Nephron progenitor cell (in vitro differentiated cells): ENCODE measurements at regions not wholly inside any gene's neighbourhood (a gene's known extent, or its start where the extent isn't known, plus 50 kb on each side); places are given as distances from the start of the nearest gene placed in this dataset.
"Not testable (repeated sequence)": the region's sequence is repeated elsewhere in the genome, so short reads cannot be mapped to it uniquely, and the experiment has no call there.

Experiments
- DNase-seq: peaks from one replicate; pipeline ENCODE4 v3.0.0; 2021
- H3K27ac Mint-ChIP-seq: 2 replicates; pipeline ENCODE4 v1.8.0; 2021; ENCODE audit warnings: mild to moderate bottlenecking, moderate library complexity, mixed read lengths
- H3K27me3 Mint-ChIP-seq: 2 replicates; pipeline ENCODE4 v1.8.0; 2021; ENCODE audit warnings: mild to moderate bottlenecking, low read depth, mixed read lengths; ENCODE audit not compliant: poor library complexity
- H3K36me3 Mint-ChIP-seq: 2 replicates; pipeline ENCODE4 v1.8.0; 2021; ENCODE audit warnings: low read depth, mixed read lengths
- H3K4me1 Mint-ChIP-seq: 2 replicates; pipeline ENCODE4 v1.8.0; 2021; ENCODE audit warnings: mixed read lengths
- H3K4me3 Mint-ChIP-seq: 2 replicates; pipeline ENCODE4 v1.8.0; 2021; ENCODE audit warnings: mild to moderate bottlenecking, moderate library complexity, mixed read lengths
- H3K9me3 Mint-ChIP-seq: 2 replicates; pipeline ENCODE4 v1.8.0; 2021; ENCODE audit warnings: mild to moderate bottlenecking, moderate library complexity, mixed read lengths
- CTCF ChIP-seq: fragments of 200-600 bp; sonication (generic); IDR thresholded peaks from 2 replicates; pipeline ENCODE4 v1.5.0; 2021; ENCODE audit warnings: antibody characterized with exemption

DNA sequence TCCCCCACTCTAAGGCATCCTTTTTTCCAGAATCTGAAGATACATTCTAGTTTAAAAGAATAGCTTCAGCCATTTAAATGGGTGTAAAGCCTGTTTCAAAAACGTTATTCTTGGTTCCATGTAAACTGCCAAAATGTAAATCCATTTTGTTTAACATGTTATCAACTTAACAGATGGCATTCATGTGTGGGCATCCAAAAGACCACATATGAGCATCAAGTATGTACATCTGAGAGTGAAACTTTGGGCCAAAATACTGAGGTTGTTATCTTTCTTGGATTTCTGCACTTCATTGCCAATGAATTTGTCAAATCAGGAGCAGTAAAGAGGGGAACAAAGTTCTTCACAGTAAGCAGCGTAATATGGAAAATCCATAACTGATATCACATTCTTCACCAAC is 395.4 kb downstream of the ZNF804A start:
- no peak for TF ChIP-seq CTCF
- H3K4me3 Mint-ChIP-seq = no peak overlapping the region
- no peak overlapping the region for H3K27ac Mint-ChIP-seq
- no peaks in the 10 kb centered on the region for H3K4me1 Mint-ChIP-seq
- no peaks in the 10 kb centered on the region for H3K36me3 Mint-ChIP-seq
- H3K9me3 Mint-ChIP-seq = peaks cover 11% of the 10 kb centered on the region
- DNase-seq = no peak
- H3K27me3 Mint-ChIP-seq = no peaks in the 10 kb centered on the region

DNA sequence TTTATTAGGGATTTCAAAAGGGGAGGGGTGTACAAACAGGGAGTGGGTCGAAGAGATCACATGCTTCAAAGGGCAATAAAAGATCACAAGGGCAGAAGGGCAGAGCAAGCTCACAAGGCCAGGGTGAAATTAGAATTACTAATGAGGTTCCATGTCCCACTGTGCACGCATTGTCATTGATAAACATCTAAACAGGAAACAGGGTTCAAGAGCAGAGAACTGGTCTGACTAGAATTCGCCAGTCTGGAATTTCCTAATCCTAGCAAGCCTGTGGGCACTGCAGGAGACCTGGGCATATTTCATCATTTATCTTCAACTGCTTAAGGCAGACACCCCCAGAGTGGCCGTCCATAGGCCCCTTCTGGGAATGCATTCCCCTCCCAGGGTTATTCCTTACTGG is 408.2 kb downstream of the ZNF804A start:
- Mint-ChIP-seq H3K4me3 (no peak overlapping the region), H3K27me3 (no peaks in the 10 kb centered on the region), H3K4me1 (no peaks in the 10 kb centered on the region), H3K36me3 (no peaks in the 10 kb centered on the region), H3K27ac (no peak overlapping the region), H3K9me3 (peaks cover 25% of the 10 kb centered on the region)
- no peak for DNase-seq
- no peak for TF ChIP-seq CTCF

- Mint-ChIP-seq H3K9me3 (peaks cover 49% of the 10 kb centered on the region), H3K27me3 (no peaks in the 10 kb centered on the region), H3K4me3 (no peak overlapping the region), H3K4me1 (no peaks in the 10 kb centered on the region), H3K36me3 (no peaks in the 10 kb centered on the region), H3K27ac (no peak overlapping the region)
- TF ChIP-seq CTCF = no peak
- no peak for DNase-seq
Observed at GRCh38 chr2:185012643-185013042, 414.3 kb downstream of the ZNF804A start.

- H3K36me3 Mint-ChIP-seq = no peaks in the 10 kb centered on the region
- no peak overlapping the region for H3K4me3 Mint-ChIP-seq
- H3K27ac Mint-ChIP-seq = no peak overlapping the region
- no peaks in the 10 kb centered on the region for H3K4me1 Mint-ChIP-seq
- TF ChIP-seq CTCF = no peak
- H3K9me3 Mint-ChIP-seq = peaks cover 49% of the 10 kb centered on the region
- DNase-seq = no peak
- H3K27me3 Mint-ChIP-seq = no peaks in the 10 kb centered on the region
Observed at GRCh38 chr2:185014076-185014475, 415.7 kb downstream of the ZNF804A start.

DNA sequence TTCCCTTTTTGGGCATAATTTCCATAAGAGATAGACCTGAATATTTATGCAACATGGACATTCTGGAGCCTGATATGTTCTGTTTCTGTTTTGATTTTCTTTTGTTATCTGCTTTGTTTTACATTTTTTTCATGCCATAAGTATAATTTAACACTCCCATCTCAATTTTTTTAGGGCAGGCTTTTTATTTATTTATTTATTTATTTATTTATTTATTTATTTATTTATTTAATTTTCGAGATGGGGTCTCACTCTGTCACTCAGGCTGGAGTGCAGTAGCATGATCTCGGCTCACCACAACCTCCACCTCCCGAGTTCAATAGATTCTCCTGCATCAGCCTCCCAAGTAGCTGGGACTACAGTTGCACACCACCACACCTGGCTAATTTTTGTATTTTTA is 427.6 kb downstream of the ZNF804A start:
- H3K27ac Mint-ChIP-seq, DNase-seq, H3K4me1 Mint-ChIP-seq, H3K27me3 Mint-ChIP-seq, H3K9me3 Mint-ChIP-seq, H3K36me3 Mint-ChIP-seq, H3K4me3 Mint-ChIP-seq: not testable (repeated sequence)

- TF ChIP-seq CTCF = no peak
- Mint-ChIP-seq H3K36me3 (no peaks in the 10 kb centered on the region), H3K27ac (no peak overlapping the region), H3K4me1 (no peaks in the 10 kb centered on the region), H3K4me3 (no peak overlapping the region), H3K27me3 (no peaks in the 10 kb centered on the region), H3K9me3 (peaks cover 8% of the 10 kb centered on the region)
- DNase-seq = no peak
Observed at GRCh38 chr2:185035906-185036305, 437.6 kb downstream of the ZNF804A start.
